Fibroblast of the aortic adventitia (primary cell): ENCODE measurements at regions not wholly inside any gene's neighbourhood (a gene's known extent, or its start where the extent isn't known, plus 50 kb on each side); places are given as distances from the start of the nearest gene placed in this dataset.
"Not testable (repeated sequence)": the region's sequence is repeated elsewhere in the genome, so short reads cannot be mapped to it uniquely, and the experiment has no call there.

Source experiments
- DNase-seq: peaks from one replicate; pipeline ENCODE4 v3.0.0-alpha.2; 2010; ENCODE audit warnings: low read depth
- H3K4me3 ChIP-seq: 2 replicates; pipeline ENCODE4 v1.5.1; 2011; ENCODE audit warnings: low read depth, mild to moderate bottlenecking, control low read depth, low read length, moderate library complexity
- TF ChIP-seq, protein P1 (sequence below): IDR thresholded peaks from 2 replicates; pipeline ENCODE4 v1.5.1; 2011; ENCODE audit warnings: mild to moderate bottlenecking, low read length, control low read depth, inconsistent platforms; ENCODE audit not compliant: insufficient read depth

DNA sequence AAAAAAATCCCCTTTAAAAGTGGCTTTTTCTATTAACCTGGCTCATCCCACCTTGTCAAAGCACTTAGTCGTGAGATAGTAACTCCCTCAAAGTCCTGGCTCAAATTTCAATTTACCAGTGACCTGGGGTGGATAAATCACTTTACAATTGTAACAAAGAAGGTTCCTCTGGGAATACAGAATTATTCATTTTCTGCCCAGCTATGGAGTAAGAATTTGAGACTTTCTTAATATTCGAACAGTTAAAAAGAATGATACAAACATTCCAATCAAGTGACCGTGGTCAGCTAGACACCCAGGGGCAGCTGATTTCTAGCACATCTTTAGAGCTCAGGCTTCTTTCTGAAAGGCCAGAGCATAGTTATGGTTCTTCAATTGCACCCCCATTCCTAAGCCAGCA, 291.0 kb upstream of the TGFBR2 start:
- H3K4me3 ChIP-seq: no peak overlapping the region
- DNase-seq: peak; percentile 56
- TF ChIP-seq, protein P1, sequence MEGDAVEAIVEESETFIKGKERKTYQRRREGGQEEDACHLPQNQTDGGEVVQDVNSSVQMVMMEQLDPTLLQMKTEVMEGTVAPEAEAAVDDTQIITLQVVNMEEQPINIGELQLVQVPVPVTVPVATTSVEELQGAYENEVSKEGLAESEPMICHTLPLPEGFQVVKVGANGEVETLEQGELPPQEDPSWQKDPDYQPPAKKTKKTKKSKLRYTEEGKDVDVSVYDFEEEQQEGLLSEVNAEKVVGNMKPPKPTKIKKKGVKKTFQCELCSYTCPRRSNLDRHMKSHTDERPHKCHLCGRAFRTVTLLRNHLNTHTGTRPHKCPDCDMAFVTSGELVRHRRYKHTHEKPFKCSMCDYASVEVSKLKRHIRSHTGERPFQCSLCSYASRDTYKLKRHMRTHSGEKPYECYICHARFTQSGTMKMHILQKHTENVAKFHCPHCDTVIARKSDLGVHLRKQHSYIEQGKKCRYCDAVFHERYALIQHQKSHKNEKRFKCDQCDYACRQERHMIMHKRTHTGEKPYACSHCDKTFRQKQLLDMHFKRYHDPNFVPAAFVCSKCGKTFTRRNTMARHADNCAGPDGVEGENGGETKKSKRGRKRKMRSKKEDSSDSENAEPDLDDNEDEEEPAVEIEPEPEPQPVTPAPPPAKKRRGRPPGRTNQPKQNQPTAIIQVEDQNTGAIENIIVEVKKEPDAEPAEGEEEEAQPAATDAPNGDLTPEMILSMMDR: no peak

DNA sequence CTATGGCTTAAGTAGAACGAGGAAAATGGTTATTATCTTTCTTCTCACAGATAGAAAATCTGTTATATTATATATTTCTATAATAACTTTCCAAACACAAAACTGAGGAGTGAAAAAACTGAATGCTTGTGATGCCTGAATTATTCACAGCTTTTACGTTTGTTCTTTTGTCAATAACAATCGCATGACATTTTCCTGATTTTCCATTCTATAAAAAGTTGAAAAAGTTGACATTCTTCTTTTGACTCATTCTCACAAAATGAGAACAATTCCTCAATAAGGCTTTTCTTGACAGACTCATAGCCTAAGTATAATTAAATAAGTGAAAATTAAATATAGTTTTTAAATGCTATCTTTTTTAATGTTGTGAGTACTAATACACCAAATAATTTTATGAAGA, 288.8 kb upstream of the TGFBR2 start:
- H3K4me3 ChIP-seq: no peak overlapping the region
- no peak for DNase-seq

DNA sequence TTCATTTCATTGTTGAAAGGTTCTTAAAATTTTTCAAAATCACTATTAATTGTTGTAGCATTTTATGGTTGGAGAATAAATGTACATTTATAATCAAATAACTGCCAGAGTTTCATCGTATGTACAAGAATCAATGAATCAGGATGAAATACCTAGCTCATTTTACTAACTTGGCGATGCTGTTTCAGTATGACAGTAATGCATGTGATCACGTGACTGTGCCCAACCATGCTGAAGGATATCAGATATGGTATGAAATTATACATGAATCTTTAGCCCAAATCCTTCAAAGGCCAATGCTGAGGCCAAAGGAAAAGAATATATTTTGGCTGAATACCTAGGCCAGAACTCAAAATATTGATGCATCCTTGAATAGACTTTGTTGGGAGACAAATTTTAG, 288.3 kb upstream of the TGFBR2 start:
- TF ChIP-seq, protein P1: no peak
- no peak for DNase-seq
- no peak overlapping the region for H3K4me3 ChIP-seq

More for the DNA sequence above, 288.8 kb upstream of the TGFBR2 start:
- TF ChIP-seq, protein P1: no peak

DNA sequence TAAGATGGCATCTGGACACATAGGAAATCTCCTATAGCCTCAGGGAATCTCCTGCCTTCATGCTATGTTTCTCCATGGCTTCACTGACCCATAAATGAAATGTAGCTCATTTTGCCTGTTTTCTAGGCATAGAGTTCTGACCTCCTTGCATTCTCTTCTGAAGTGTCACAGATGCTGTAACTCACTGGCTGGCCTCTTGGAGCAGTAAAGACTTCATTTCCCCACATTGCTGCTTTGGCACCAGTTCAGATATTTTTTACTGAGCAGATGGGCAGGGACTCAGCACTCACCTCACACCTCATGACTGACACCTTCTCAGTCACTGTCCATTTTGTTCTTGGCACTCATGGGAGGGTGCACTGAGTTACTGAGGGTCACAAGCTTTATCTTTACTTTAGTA, 286.7 kb upstream of the TGFBR2 start:
- DNase-seq: peak; percentile 46
- no peak overlapping the region for H3K4me3 ChIP-seq
- TF ChIP-seq, protein P1: peak; percentile 35

DNA sequence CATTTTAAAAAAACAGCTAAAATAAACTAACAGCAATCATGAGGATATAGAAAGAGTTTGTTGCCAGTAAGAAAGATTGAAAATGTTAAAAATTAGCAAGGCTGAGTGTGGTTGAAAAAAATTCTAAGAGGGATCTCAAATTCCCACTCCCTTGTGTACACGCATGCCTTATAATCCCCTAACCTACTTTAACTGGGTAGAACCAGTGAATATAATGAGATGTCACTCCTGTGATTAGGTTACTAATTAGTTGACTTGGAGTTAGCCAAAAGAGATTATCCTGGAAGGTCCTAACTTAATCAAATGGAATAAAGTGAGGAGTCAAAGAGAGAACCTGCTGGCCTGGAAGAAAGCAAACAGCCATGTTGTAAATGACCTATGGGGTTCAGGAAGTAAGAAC, 286.0 kb upstream of the TGFBR2 start:
- H3K4me3 ChIP-seq: no peak overlapping the region
- DNase-seq: no peak
- TF ChIP-seq, protein P1: no peak

DNA sequence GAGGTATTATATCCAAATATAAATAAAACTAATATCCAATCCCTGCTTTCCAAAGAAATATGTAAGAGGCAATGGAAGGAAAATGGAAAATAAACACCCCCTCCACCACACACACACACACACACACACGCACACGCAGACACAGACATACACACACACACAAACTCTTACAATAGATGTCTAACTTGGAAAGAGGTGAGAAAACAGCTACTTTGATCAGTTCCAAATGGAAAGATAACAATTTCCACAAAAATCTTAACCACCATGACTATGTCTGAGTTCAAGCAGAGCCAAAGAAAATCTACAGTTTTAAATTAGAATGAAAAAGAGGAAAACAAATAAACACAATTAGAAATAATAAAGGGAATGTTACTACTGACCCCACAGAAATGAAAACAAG, 285.3 kb upstream of the TGFBR2 start:
- no peak for DNase-seq
- H3K4me3 ChIP-seq: no peak overlapping the region
- TF ChIP-seq, protein P1: no peak

DNA sequence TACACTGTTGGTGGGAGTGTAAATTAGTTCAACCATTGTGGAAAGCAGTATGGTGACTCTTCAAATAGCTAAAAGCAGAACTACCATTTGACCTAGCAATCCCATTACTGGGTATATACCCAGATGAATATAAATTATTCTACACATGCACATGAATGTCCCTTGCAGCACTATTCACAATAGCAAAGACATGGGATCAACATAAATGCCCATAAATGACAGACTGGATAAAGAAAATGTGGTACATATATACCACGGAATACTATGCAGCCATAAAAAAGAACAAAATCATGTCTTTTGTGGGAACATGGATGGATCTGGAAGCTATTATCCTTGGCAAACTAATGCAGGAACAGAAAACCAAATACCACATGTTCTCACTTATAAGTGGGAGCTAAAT, 282.8 kb upstream of the TGFBR2 start:
- not testable (repeated sequence) for DNase-seq, H3K4me3 ChIP-seq
